Central memory CD8-positive, alpha-beta T cell (primary cell): ENCODE measurements at regions not wholly inside any gene's neighbourhood (a gene's known extent, or its start where the extent isn't known, plus 50 kb on each side); places are given as distances from the start of the nearest gene placed in this dataset.

ENCODE experiments used
- ATAC-seq: fragments of 150-1000 bp; cut with Tn5 transposase; replicated peaks from 2 replicates; pipeline ENCODE4 v1.10.0; 2022; ENCODE audit warnings: mild to moderate bottlenecking, moderate FRiP score, moderate number of reproducible peaks; ENCODE audit not compliant: poor library complexity, severe bottlenecking; ENCODE audit errors: extremely low read depth
- DNase-seq, 2 donors: peaks; one replicate each; pipeline ENCODE4 v3.0.0; 2021; ENCODE audit warnings: low spot score in 2 of 2
- H3K27ac Mint-ChIP-seq: one replicate; pipeline ENCODE4 v1.8.0; 2022; ENCODE audit warnings: low read depth, mild to moderate bottlenecking, moderate library complexity, mixed read lengths
- H3K27me3 Mint-ChIP-seq: one replicate; pipeline ENCODE4 v1.8.0; 2022; ENCODE audit warnings: mixed read lengths
- H3K36me3 Mint-ChIP-seq: one replicate; pipeline ENCODE4 v1.8.0; 2022; ENCODE audit warnings: mild to moderate bottlenecking, moderate library complexity, mixed read lengths; ENCODE audit not compliant: insufficient read depth
- H3K4me1 Mint-ChIP-seq: one replicate; pipeline ENCODE4 v1.8.0; 2022; ENCODE audit warnings: mixed read lengths
- H3K4me3 Mint-ChIP-seq: one replicate; pipeline ENCODE4 v1.8.0; 2022; ENCODE audit warnings: mild to moderate bottlenecking, moderate library complexity, mixed read lengths
- H3K9me3 Mint-ChIP-seq: one replicate; pipeline ENCODE4 v1.8.0; 2022; ENCODE audit warnings: mixed read lengths

DNA sequence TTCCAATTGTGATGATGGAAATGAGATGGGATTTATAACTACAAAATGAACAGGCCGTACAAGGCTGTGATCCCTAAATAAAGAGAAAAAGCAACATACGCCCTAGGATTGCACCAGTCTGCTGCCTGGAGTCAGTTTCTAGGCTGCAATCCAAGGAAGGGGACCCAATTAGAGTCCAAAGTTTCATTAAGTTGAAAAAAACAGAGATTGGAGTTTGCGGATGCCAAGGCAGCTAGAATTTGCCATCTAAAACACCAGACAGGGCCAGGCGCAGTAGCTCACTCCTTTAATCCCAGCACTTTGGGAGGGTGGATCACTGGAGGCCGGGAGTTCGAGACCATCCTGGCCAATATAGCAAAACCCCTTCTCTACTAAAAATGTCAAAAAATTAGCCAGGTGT lies 661.0 kb downstream of the RPS29 start:
- Mint-ChIP-seq H3K4me3 (no peak overlapping the region), H3K9me3 (peaks cover 10% of the 10 kb centered on the region), H3K4me1 (no peaks in the 10 kb centered on the region), H3K27ac (no peak overlapping the region), H3K36me3 (no peaks in the 10 kb centered on the region), H3K27me3 (no peaks in the 10 kb centered on the region)
- no peak for DNase-seq
- ATAC-seq: no peak

DNA sequence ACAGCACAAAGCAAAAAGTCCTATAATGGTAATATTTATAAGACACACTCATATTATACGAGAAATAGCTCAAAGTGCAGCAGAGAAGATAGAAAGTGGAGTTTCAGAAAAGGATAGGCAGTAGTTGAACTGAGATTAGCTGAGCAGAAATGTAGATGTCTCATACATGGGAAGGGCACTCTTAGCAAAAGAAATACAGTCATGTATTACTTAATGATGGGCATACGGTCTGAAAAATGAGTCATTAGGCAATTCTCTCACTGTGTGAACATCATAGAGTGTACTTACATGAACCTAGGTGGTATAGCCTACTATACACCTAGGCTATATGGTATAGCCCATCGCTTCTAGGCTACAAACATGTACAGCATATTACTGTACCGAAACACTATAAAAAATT lies 671.3 kb downstream of the RPS29 start:
- no peak overlapping the region for H3K4me3 Mint-ChIP-seq
- H3K27ac Mint-ChIP-seq: no peak overlapping the region
- H3K27me3 Mint-ChIP-seq: no peaks in the 10 kb centered on the region
- H3K9me3 Mint-ChIP-seq: peaks cover 16% of the 10 kb centered on the region
- DNase-seq: no peak
- no peak for ATAC-seq
- no peaks in the 10 kb centered on the region for H3K4me1 Mint-ChIP-seq
- peaks cover 2% of the 10 kb centered on the region for H3K36me3 Mint-ChIP-seq

DNA sequence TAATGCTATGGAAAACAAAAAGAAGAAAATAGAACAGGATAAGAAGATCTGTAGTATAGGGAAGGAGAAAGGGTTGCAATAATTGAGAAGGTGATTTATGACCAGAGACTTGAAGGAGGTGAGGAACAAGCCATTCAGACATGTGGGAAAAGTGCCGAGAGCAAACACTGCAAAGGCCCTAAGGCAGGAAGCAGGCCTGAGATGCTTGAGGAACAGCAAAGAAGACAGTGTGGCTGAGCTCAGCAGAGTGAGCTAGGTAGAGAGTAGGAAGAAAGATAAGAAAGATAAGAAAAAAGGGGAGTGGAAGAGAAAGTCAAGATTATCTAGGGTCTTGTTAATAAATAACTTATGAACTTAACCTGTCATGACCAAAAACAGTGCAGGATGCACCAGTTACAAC lies 671.8 kb downstream of the RPS29 start:
- Mint-ChIP-seq H3K27me3 (no peaks in the 10 kb centered on the region), H3K36me3 (peaks cover 2% of the 10 kb centered on the region), H3K27ac (no peak overlapping the region), H3K4me1 (no peaks in the 10 kb centered on the region), H3K9me3 (peaks cover 16% of the 10 kb centered on the region), H3K4me3 (no peak overlapping the region)
- DNase-seq (no peak), ATAC-seq (no peak)

DNA sequence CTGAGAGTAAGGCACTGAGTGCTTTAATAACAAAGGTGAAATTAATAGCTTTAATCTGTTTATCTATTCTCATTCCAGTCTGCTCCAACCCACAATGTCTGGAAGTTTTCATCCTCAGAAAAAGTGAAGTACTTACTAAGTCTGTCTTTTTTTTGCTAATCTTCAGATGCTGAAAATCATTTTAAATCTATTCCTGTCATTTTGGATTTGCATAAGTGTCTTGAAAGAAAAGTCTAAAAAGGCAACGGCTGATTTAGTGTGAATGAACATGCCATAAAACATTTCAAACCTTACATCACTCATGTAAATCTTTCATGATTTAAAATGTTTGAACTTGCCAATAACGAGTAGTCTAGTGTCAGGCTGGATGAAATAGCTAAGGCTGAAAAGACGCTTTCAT lies 685.6 kb downstream of the RPS29 start:
- Mint-ChIP-seq H3K9me3 (peaks cover 8% of the 10 kb centered on the region), H3K4me3 (no peak overlapping the region), H3K36me3 (no peaks in the 10 kb centered on the region), H3K27me3 (no peaks in the 10 kb centered on the region), H3K27ac (no peak overlapping the region), H3K4me1 (no peaks in the 10 kb centered on the region)
- ATAC-seq (no peak), DNase-seq (no peak)

DNA sequence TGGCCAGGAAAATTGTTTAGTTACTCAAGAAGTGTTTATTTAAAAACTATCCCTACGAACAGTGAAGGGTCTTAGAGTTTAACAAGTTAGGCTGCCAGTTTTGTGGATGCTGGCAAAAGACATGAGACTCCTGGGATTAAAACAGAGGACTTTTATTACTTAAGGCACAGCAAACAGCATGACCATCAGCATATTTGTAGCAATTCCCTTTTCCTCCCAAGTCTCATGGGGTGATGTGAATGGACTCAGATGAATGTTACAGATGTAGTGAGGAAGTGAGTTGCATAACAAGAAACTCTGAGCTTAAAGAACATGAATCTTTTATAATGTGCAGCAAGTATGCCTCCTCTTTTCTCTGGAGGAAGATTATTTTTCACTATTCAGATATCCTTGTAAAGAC lies 695.8 kb downstream of the RPS29 start:
- no peak overlapping the region for H3K27ac Mint-ChIP-seq
- DNase-seq: no peak
- no peaks in the 10 kb centered on the region for H3K4me1 Mint-ChIP-seq
- H3K9me3 Mint-ChIP-seq: peaks cover 6% of the 10 kb centered on the region
- no peak overlapping the region for H3K4me3 Mint-ChIP-seq
- H3K27me3 Mint-ChIP-seq: no peaks in the 10 kb centered on the region
- H3K36me3 Mint-ChIP-seq: no peaks in the 10 kb centered on the region
- no peak for ATAC-seq

DNA sequence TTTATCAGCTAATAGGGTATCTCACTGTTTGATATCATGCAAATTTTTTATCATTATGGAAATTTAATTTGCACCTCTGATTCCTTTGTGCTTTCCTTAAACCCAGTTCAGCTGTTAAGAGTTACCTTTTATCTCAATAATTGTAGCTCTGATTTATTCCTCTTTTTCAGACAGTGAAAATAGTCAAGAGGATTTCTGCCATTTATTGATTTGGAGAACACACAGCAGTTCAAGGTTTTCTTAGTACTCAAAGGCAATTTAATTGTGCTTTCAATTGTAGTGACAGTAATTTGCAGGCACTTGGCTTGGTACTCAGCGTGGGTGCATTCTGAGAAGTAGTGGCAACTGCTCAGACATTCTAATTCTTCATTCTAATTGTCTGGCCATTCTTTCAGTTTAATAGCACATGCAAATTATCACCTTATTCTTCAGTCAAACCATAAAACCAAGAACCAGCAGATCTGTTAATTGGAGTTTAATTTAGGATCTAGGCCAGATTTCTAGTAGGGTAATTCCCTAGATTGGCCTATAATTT lies 709.3 kb downstream of the RPS29 start:
- no peak overlapping the region for H3K27ac Mint-ChIP-seq
- no peaks in the 10 kb centered on the region for H3K27me3 Mint-ChIP-seq
- ATAC-seq (no peak), DNase-seq (no peak)
- peaks cover 2% of the 10 kb centered on the region for H3K36me3 Mint-ChIP-seq
- H3K9me3 Mint-ChIP-seq: peaks cover 8% of the 10 kb centered on the region
- H3K4me1 Mint-ChIP-seq: no peaks in the 10 kb centered on the region
- no peak overlapping the region for H3K4me3 Mint-ChIP-seq

DNA sequence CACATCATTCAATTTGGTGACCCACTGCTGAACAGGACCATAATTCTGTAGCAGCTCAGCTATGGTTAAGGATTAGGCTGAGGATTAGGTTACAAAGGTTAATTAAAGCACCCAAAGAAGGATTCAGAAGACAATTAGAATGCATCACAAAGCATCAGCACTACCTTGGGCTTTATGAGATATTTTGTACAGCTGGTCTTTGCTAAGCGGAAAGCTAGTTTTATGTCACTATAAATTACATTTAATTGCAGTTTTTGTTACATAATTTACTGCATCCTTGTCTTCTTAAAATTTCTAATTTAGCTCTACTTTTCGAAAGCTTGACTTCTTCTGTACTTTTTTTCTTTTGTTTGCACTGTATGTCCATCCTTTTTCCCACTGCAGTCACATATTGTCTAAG lies 711.5 kb downstream of the RPS29 start:
- H3K27me3 Mint-ChIP-seq: no peaks in the 10 kb centered on the region
- H3K4me1 Mint-ChIP-seq: no peaks in the 10 kb centered on the region
- ATAC-seq (no peak), DNase-seq (no peak)
- no peak overlapping the region for H3K27ac Mint-ChIP-seq
- peaks cover 2% of the 10 kb centered on the region for H3K36me3 Mint-ChIP-seq
- H3K4me3 Mint-ChIP-seq: no peak overlapping the region
- H3K9me3 Mint-ChIP-seq: no peaks in the 10 kb centered on the region

DNA sequence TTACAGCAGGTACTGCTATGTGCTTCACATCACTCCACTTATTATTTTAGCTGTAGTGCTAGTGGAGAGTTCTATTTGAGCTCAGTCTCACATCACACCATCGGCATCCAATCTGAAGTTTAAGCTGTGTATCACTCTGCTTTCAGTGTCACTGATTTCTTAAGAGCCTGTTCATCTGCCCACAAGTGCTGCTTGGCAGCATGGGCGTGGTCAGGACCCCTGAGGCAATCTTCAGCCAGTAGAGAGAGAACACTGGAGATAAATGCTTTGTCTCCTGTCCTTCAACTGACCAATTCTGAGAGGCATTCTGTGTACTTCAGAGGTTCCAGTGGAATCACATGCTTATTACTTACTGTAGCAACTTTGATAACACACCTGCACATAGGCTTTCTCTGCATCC lies 728.8 kb downstream of the RPS29 start:
- Mint-ChIP-seq H3K27ac (no peak overlapping the region), H3K27me3 (no peaks in the 10 kb centered on the region), H3K9me3 (peaks cover 10% of the 10 kb centered on the region), H3K4me1 (no peaks in the 10 kb centered on the region), H3K4me3 (no peak overlapping the region), H3K36me3 (no peaks in the 10 kb centered on the region)
- DNase-seq (no peak), ATAC-seq (no peak)

DNA sequence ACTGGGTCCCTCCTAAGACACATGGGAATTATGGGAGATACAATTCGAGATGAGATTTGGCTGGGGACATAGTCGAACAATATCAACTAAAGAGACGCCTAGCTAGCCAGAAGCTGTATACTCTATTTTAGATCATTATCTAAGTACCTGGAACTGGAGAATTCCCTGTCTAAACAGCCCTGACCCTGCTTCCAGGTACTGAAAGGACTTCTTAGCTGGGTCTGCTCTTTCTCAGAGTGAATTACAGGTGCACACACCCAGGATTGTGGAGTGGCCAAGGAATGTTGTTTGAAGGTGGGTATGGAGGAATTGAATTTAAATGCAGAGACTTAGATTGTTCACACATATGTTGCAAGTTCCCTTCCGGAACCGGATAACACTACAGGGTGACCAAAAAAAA lies 733.0 kb downstream of the RPS29 start:
- Mint-ChIP-seq H3K4me1 (no peaks in the 10 kb centered on the region), H3K27me3 (no peaks in the 10 kb centered on the region), H3K27ac (no peak overlapping the region), H3K4me3 (no peak overlapping the region), H3K9me3 (peaks cover 16% of the 10 kb centered on the region), H3K36me3 (no peaks in the 10 kb centered on the region)
- no peak for ATAC-seq
- no peak for DNase-seq

DNA sequence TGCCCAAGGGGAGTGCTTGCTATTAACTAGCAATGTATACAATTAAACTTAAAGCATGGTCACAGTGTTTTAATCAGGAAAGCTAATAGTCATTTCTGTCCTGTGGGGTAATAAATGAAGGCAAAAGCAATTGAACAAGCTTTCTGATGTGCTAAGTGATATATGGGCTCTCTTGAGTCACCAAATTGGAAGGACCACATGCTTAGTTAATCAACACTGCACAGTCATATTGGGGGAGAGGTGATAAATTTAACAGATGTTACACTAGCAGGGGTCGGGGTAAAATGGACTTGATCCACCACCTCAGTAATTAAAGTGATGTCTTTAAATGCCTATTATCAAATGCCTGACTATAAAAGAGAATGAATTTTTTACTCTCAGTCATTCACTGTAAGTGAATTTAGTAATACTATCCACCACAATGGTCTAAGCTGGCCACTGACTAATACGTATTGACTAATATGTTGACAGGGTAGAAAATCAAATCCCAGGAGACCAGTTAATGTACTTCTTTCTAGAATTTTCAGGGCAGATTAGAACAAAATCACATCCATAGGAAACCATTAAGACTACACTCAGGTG lies 736.3 kb downstream of the RPS29 start:
- DNase-seq (no peak), ATAC-seq (no peak)
- Mint-ChIP-seq H3K36me3 (no peaks in the 10 kb centered on the region), H3K4me3 (no peak overlapping the region), H3K9me3 (peaks cover 11% of the 10 kb centered on the region), H3K4me1 (no peaks in the 10 kb centered on the region), H3K27me3 (no peaks in the 10 kb centered on the region), H3K27ac (no peak overlapping the region)

DNA sequence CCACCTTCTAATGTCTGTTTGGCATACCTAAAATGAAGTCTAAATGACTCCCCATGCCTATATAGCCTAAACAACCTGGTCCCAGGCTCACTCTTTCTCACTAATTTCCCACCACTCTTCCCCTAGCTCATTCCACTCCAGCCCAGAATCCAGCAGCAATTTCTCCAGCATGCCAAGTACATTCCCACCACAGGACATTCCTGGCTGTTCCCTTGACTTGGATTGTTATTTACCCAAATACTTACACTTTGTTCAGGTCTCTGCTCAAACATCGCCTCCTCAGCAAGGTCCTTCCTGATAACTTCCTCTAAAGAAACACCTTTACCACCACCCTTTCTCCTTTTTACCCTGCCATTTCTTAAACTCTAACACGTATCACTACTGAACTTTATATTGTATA lies 743.4 kb downstream of the RPS29 start:
- H3K9me3 Mint-ChIP-seq: peaks cover 4% of the 10 kb centered on the region
- ATAC-seq (no peak), DNase-seq (no peak)
- H3K4me3 Mint-ChIP-seq: no peak overlapping the region
- no peaks in the 10 kb centered on the region for H3K27me3 Mint-ChIP-seq
- no peak overlapping the region for H3K27ac Mint-ChIP-seq
- no peaks in the 10 kb centered on the region for H3K4me1 Mint-ChIP-seq
- no peaks in the 10 kb centered on the region for H3K36me3 Mint-ChIP-seq

DNA sequence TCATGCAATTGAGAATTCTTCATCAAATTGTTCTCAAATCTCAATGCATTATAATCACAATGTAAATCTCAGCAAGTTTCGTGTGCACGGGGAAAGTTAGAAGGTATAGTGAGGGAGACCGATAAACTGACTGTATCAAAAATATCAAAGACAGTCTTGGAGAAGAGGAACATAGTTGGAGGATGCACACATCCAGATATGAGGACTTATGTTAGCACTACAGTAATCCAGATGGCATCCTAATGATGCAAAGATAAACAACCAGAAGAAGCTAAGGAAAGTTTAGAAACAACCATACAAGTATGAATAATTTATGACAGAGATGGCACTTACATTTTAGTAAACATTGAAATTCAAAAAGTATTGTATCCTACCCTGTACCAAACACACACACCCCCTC lies 760.1 kb downstream of the RPS29 start:
- H3K9me3 Mint-ChIP-seq: peaks cover 14% of the 10 kb centered on the region
- no peak for DNase-seq
- no peak overlapping the region for H3K4me3 Mint-ChIP-seq
- no peaks in the 10 kb centered on the region for H3K27me3 Mint-ChIP-seq
- no peak for ATAC-seq
- no peak overlapping the region for H3K27ac Mint-ChIP-seq
- no peaks in the 10 kb centered on the region for H3K4me1 Mint-ChIP-seq
- no peaks in the 10 kb centered on the region for H3K36me3 Mint-ChIP-seq

DNA sequence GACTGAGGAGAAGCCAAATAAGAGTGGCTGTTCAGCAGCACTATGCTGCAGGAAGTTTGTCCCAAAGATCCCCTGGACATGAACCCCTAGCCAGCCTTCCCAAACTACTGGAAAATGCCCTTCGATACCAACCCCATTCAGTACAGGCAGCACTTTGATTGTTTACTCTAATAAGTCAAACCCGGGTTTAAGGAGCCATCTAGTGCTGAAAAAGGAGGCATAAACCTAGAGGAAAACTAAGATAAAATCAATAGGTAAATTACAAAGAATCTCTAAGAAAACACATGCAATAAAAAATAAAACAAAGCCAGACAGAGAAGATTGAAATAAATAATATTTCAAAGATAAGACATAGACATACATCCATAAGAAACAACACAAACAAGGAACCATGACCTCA lies 771.6 kb downstream of the RPS29 start:
- peaks cover 19% of the 10 kb centered on the region for H3K9me3 Mint-ChIP-seq
- no peaks in the 10 kb centered on the region for H3K4me1 Mint-ChIP-seq
- H3K36me3 Mint-ChIP-seq: no peaks in the 10 kb centered on the region
- no peaks in the 10 kb centered on the region for H3K27me3 Mint-ChIP-seq
- ATAC-seq (no peak), DNase-seq (no peak)
- H3K27ac Mint-ChIP-seq: no peak overlapping the region
- H3K4me3 Mint-ChIP-seq: no peak overlapping the region

DNA sequence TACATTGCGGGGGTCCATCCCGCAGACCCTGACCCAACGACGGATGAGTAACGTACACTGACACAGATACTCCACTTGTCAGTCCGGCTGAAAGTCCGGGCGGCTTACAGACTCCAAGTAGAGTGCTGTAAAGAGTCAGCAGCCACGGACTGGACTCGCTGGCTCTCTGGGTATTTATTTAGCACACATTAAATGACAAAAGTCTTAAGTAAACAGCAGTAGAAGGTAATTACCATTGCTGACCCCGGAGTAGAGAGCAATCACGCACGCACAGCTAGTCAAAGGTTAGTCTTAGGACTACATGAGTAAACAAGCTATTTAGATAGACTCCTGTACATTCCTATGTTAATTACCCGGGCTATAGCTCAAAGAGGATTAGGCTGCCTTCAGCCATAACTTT lies 780.9 kb downstream of the RPS29 start:
- no peak for DNase-seq
- Mint-ChIP-seq H3K27ac (no peak overlapping the region), H3K4me3 (no peak overlapping the region), H3K9me3 (peaks cover 19% of the 10 kb centered on the region), H3K36me3 (no peaks in the 10 kb centered on the region), H3K27me3 (no peaks in the 10 kb centered on the region), H3K4me1 (no peaks in the 10 kb centered on the region)
- no peak for ATAC-seq
